K562 (cell line): ENCODE measurements at regions not wholly inside any gene's neighbourhood (a gene's known extent, or its start where the extent isn't known, plus 50 kb on each side); places are given as distances from the start of the nearest gene placed in this dataset.

Experiments used
- ATAC-seq: fragments of 200-7000 bp; cut with Tn5 transposase; 3 replicates; pipeline ENCODE4 v1.9.1; 2020; ENCODE audit warnings: moderate library complexity
- BruUV-seq: library from RNA; stranded (reverse); fragments of 400-500 nt; replicated peaks from 2 replicates; lab custom pipeline; 2021; lab: Mats Ljungman, UMichigan
- CTCF ChIA-PET: fragments of 300-600 bp; formaldehyde crosslinking; extraction: SDS; loops from one replicate; lab custom pipeline; 2021; ENCODE audit warnings: low intra/inter-chr PET ratio; lab: Yijun Ruan, JAX
- POLR2A ChIA-PET: fragments of 300-600, 350-650 bp; sonication (Branson Sonifier 250); formaldehyde crosslinking; extraction: SDS; loops from one replicate; lab custom pipeline; 2021; ENCODE audit warnings: antibody characterized with exemption, inconsistent platforms; lab: Yijun Ruan, JAX
- DNase-seq, 4 experiments: peaks; one replicate each; pipeline versions ENCODE4 v3.0.0 to v3.0.0-alpha.2; 2011 to 2018; ENCODE audit warnings: low spot score in 3 of 4, mixed read lengths in 3 of 4; ENCODE audit errors: extremely low read depth in 1 of 4
- FAIRE-seq: peaks from 2 replicates; lab custom pipeline; 2011; peaks lifted over from hg19 to GRCh38; lab: Jason Lieb, UNC
- H2AFZ ChIP-seq: 2 replicates; pipeline ENCODE4 v1.6.0; 2011; ENCODE audit warnings: low read depth, low read length, control low read depth, inconsistent platforms
- H3K27ac ChIP-seq: fragments of 200-600 bp; 3 replicates; pipeline ENCODE4 v1.8.0; 2011; ENCODE audit warnings: low read depth, mild to moderate bottlenecking, control low read depth, inconsistent platforms, low read length, moderate library complexity, mixed read lengths; ENCODE audit errors: extremely low read depth
- H3K27me3 ChIP-seq, 2 experiments: fragments of 300-600 bp in 1 of 2; 2 replicates in 1 of 2; 3 replicates in 1 of 2; pipeline versions ENCODE4 v1.6.0 to v1.8.0; 2011; ENCODE audit warnings: inconsistent platforms in 2 of 2, low read length in 2 of 2, mild to moderate bottlenecking in 1 of 2, mixed read lengths in 1 of 2, moderate library complexity in 1 of 2; ENCODE audit not compliant: control insufficient read depth in 2 of 2, insufficient read depth in 2 of 2
- H3K36me3 ChIP-seq: fragments of 300-600 bp; 3 replicates; pipeline ENCODE4 v1.8.0; 2011; ENCODE audit warnings: mild to moderate bottlenecking, low read length, inconsistent platforms; ENCODE audit not compliant: control insufficient read depth, insufficient read depth
- H3K4me1 ChIP-seq, 2 experiments: fragments of 200-600 bp in 1 of 2; replicated peaks in 1 of 2; 2 replicates in 1 of 2; 3 replicates in 1 of 2; pipeline versions ENCODE4 v1.5.1 to v1.8.0; 2011; ENCODE audit warnings: inconsistent platforms in 2 of 2, low read length in 2 of 2, mild to moderate bottlenecking in 1 of 2, mixed read lengths in 1 of 2, moderate library complexity in 1 of 2; ENCODE audit not compliant: control insufficient read depth in 2 of 2, insufficient read depth in 2 of 2
- H3K4me2 ChIP-seq: 2 replicates; pipeline ENCODE4 v1.6.1; 2011; ENCODE audit warnings: low read length, control low read depth, inconsistent platforms, mixed read lengths; ENCODE audit not compliant: insufficient read depth
- H3K4me3 ChIP-seq: fragments of 200-600 bp; sonication (generic), shearing (Covaris generic); 2 replicates; pipeline ENCODE4 v1.5.1; 2016; ENCODE audit warnings: control low read depth, inconsistent platforms
- H3K79me2 ChIP-seq: fragments of 200-600 bp; 3 replicates; pipeline ENCODE4 v1.8.0; 2011; ENCODE audit warnings: low read length, inconsistent platforms; ENCODE audit not compliant: control insufficient read depth, insufficient read depth
- H3K9ac ChIP-seq, 2 experiments: 2 replicates each; pipeline versions ENCODE4 v1.6.0 to v1.6.1; 2011; ENCODE audit warnings: low read depth in 2 of 2, low read length in 2 of 2, control low read depth in 1 of 2, inconsistent platforms in 1 of 2, mild to moderate bottlenecking in 1 of 2, mixed read lengths in 1 of 2; ENCODE audit not compliant: insufficient read depth in 1 of 2
- H3K9me1 ChIP-seq: one replicate; pipeline ENCODE4 v1.6.0; 2011; ENCODE audit warnings: inconsistent platforms, mild to moderate bottlenecking, low read length, moderate library complexity; ENCODE audit not compliant: control insufficient read depth, insufficient read depth
- H3K9me3 ChIP-seq: replicated peaks from 2 replicates; pipeline ENCODE4 v1.5.1; 2011; ENCODE audit warnings: low read depth, low read length, inconsistent platforms; ENCODE audit not compliant: control insufficient read depth, insufficient read depth
- H4K20me1 ChIP-seq: replicated peaks from 2 replicates; pipeline ENCODE4 v1.6.1; 2011; ENCODE audit warnings: low read length, inconsistent platforms, mixed read lengths; ENCODE audit not compliant: control insufficient read depth, insufficient read depth
- ARID1B ChIP-seq: fragments of 450-650 bp; IDR thresholded peaks from 2 replicates; pipeline ENCODE4 v1.6.1; 2016; ENCODE audit warnings: antibody characterized with exemption, mild to moderate bottlenecking, inconsistent platforms
- C11orf30 ChIP-seq: fragments of 450-650 bp; IDR thresholded peaks from 2 replicates; pipeline ENCODE4 v1.6.1; 2016; ENCODE audit warnings: low read depth, mild to moderate bottlenecking
- COPS2 ChIP-seq: fragments of 450-650 bp; conservative IDR thresholded peaks from 2 replicates; pipeline ENCODE4 v1.6.1; 2016; ENCODE audit warnings: mild to moderate bottlenecking, moderate library complexity
- JUN ChIP-seq, 2 experiments: sonication (generic) in 1 of 2; formaldehyde crosslinking in 1 of 2; IDR thresholded peaks; 2 replicates each; pipeline versions ENCODE4 v1.6.1 to v1.8.0; 2012 to 2022; ENCODE audit warnings: borderline replicate concordance in 2 of 2, mild to moderate bottlenecking in 2 of 2, improper control_type of control experiment in 1 of 2, low read depth in 1 of 2, low read length in 1 of 2, missing genetic modification reagents in 1 of 2
- MAFG ChIP-seq: fragments of 450-650 bp; conservative IDR thresholded peaks from 2 replicates; pipeline ENCODE4 v1.6.1; 2016; ENCODE audit warnings: missing genetic modification characterization, missing compliant biosample characterization
- ZBTB49 ChIP-seq: sonication (generic); formaldehyde crosslinking; IDR thresholded peaks from 2 replicates; pipeline ENCODE4 v1.8.0; 2022; ENCODE audit warnings: missing genetic modification reagents, mild to moderate bottlenecking, borderline replicate concordance
- ZBTB7A ChIP-seq: IDR thresholded peaks from 2 replicates; pipeline ENCODE4 v1.6.1; 2011; ENCODE audit warnings: low read depth, mild to moderate bottlenecking, low read length, moderate library complexity, borderline replicate concordance; ENCODE audit not compliant: control insufficient read depth
- ZFX ChIP-seq: sonication (generic); formaldehyde crosslinking; IDR thresholded peaks from 2 replicates; pipeline ENCODE4 v1.8.0; 2022; ENCODE audit warnings: mild to moderate bottlenecking, missing genetic modification reagents, moderate library complexity
- ZNF316 ChIP-seq: fragments of 450-650 bp; IDR thresholded peaks from 2 replicates; pipeline ENCODE4 v1.6.1; 2016
- WGBS: fragments of 100-300 bp; shearing (Covaris generic); methylation state at CpG from one replicate; pipeline ENCODE4 v1.1.6; 2016; ENCODE audit warnings: low coverage, mixed read lengths; ENCODE audit not compliant: insufficient coverage; ENCODE audit errors: missing lambda C conversion rate; 5-methylcytosine and 5-hydroxymethylcytosine counted together
- in situ Hi-C: fragments of 300-500 bp; cut with MboI; formaldehyde crosslinking; loops from 4 replicates; pipeline ENCODE4 v1.15.0; 2018; ENCODE audit warnings: inconsistent platforms, mixed read lengths
- intact Hi-C: fragments of 100-400 bp; cut with micrococcal nuclease; formaldehyde crosslinking; loops from 2 replicates; pipeline ENCODE4 v1.14.2; 2022
- TF ChIP-seq, protein P1 (sequence below): fragments of 450-650 bp; IDR thresholded peaks from 2 replicates; pipeline ENCODE4 v1.6.1; 2017; ENCODE audit warnings: antibody characterized with exemption, mild to moderate bottlenecking

DNA sequence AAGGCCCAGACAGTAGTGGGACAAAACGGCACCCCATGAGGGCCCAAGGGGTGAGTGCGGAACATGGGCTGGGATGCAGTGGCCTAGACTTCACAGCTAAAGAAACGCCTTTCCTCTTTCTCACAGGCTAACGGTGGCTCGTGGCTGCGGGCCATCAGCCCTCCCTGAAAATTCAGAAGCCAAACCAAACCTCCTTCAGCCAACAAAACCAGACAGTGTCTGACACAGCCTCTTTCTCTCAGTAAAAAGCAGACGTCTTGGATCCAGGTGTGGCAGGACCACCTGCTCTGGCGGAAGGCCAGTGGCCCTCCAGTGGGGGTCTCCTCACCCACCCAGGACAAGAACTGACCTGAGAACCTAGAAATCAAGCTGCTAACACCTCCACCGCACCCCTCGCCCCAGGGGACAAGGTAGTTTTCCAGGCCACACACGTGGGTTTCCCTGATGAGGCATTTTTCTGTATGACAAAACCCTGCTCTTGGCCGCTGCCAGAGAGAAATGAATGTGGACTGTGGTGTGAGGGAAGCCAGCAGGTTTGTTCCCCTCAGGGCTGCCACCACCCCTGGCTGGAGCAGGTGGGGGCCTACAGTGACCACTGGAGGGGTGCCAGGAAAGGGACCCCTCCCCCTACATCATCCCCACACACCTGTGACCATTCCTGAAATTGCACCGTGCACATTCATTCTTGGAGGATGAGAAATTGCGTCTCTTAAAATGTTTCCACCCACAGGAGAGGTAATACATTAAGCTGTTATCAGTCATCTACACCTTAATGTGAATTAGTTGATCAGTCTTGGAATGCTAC is 76.8 kb upstream of the PIM1 start:
- Histone ChIP-seq H4K20me1 (no peaks in the 10 kb centered on the region), H3K79me2 (no peaks in the 10 kb centered on the region), H3K36me3 (no peaks in the 10 kb centered on the region), H3K4me2 (no peak overlapping the region), H3K27me3 (no peaks in the 10 kb centered on the region), H3K4me1 (peaks cover 12 to 16% of the 10 kb centered on the region in 2 experiments; a peak in 4 of 5 replicates), H2AFZ (peak overlapping the region; percentile 42; the same call in 1 of the 2 replicates), H3K9me1 (no peaks in the 10 kb centered on the region), H3K27ac (no peak overlapping the region), H3K4me3 (no peak overlapping the region), H3K9ac (peak overlapping the region in 1 of 2 experiments; percentile 53; a peak in 1 of 4 replicates), H3K9me3 (no peaks in the 10 kb centered on the region)
- DNase-seq, result no peak
- BruUV-seq, result no TSS peak
- no peak for FAIRE-seq
- in situ Hi-C loops (no loop called here), intact Hi-C loops (no loop called here)
- TF ChIP-seq ARID1B (no peak), JUN (IDR thresholded peaks at IDR 0.05; ENCODE audit: borderline replicate concordance, low read depth, low read length) (no peak), JUN (CRISPR knock-in tag; IDR thresholded peaks at IDR 0.05; ENCODE audit: borderline replicate concordance) (no peak), ZFX (CRISPR knock-in tag) (peak; percentile 22; the same call in 1 of the 2 replicates), ZNF316 (peak; percentile 72), COPS2 (no peak), ZBTB49 (CRISPR knock-in tag) (no peak), ZBTB7A (0 out of 2 replicates have a peak, but pooled peaks have one; percentile 4), C11orf30 (peak; percentile 72), MAFG (tag) (0 out of 2 replicates have a peak, but pooled peaks have one; percentile 17)
- TF ChIP-seq, protein P1, sequence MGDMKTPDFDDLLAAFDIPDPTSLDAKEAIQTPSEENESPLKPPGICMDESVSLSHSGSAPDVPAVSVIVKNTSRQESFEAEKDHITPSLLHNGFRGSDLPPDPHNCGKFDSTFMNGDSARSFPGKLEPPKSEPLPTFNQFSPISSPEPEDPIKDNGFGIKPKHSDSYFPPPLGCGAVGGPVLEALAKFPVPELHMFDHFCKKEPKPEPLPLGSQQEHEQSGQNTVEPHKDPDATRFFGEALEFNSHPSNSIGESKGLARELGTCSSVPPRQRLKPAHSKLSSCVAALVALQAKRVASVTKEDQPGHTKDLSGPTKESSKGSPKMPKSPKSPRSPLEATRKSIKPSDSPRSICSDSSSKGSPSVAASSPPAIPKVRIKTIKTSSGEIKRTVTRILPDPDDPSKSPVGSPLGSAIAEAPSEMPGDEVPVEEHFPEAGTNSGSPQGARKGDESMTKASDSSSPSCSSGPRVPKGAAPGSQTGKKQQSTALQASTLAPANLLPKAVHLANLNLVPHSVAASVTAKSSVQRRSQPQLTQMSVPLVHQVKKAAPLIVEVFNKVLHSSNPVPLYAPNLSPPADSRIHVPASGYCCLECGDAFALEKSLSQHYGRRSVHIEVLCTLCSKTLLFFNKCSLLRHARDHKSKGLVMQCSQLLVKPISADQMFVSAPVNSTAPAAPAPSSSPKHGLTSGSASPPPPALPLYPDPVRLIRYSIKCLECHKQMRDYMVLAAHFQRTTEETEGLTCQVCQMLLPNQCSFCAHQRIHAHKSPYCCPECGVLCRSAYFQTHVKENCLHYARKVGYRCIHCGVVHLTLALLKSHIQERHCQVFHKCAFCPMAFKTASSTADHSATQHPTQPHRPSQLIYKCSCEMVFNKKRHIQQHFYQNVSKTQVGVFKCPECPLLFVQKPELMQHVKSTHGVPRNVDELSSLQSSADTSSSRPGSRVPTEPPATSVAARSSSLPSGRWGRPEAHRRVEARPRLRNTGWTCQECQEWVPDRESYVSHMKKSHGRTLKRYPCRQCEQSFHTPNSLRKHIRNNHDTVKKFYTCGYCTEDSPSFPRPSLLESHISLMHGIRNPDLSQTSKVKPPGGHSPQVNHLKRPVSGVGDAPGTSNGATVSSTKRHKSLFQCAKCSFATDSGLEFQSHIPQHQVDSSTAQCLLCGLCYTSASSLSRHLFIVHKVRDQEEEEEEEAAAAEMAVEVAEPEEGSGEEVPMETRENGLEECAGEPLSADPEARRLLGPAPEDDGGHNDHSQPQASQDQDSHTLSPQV, result 0 out of 2 replicates have a peak, but pooled peaks have one; percentile 17
- peak; percentile 32 for ATAC-seq
- POLR2A ChIA-PET, result interaction anchor here (0.7 to 0.8 kb wide), 2 partner anchors 17 to 1603 kb away, joined by 3 read pairs; no protein-coding TSS in a partner anchor
- CTCF ChIA-PET, result no interaction called here
- 68% methylated on average over 14 of the region's 14 CpGs for WGBS
